H9 (cell line): ENCODE measurements at regions not wholly inside any gene's neighbourhood (a gene's known extent, or its start where the extent isn't known, plus 50 kb on each side); places are given as distances from the start of the nearest gene placed in this dataset.

ENCODE experiments used
- DNase-seq: peaks from one replicate; pipeline ENCODE4 v3.0.0-alpha.2; 2017
- H2AFZ ChIP-seq: one replicate; pipeline ENCODE4 v1.6.1; 2013; ENCODE audit warnings: mild to moderate bottlenecking, low read length, control low read depth, moderate library complexity
- H2AK5ac ChIP-seq: 2 replicates; pipeline ENCODE4 v1.6.1; 2013; ENCODE audit warnings: low read length, control low read depth, mixed read lengths; ENCODE audit not compliant: insufficient read length
- H2BK120ac ChIP-seq: one replicate; pipeline ENCODE4 v1.6.1; 2013; ENCODE audit warnings: low read depth, mild to moderate bottlenecking, low read length, control low read depth, inconsistent platforms; ENCODE audit not compliant: poor library complexity, severe bottlenecking
- H2BK12ac ChIP-seq: 2 replicates; pipeline ENCODE4 v1.6.1; 2013; ENCODE audit warnings: low read length, control low read depth, mixed read lengths, low read depth; ENCODE audit not compliant: insufficient read length
- H2BK15ac ChIP-seq: 2 replicates; pipeline ENCODE4 v1.6.1; 2013; ENCODE audit warnings: low read depth, low read length, control low read depth
- H2BK20ac ChIP-seq: one replicate; pipeline ENCODE4 v1.6.1; 2013; ENCODE audit warnings: low read depth, mild to moderate bottlenecking, low read length, control low read depth, inconsistent platforms; ENCODE audit not compliant: poor library complexity, severe bottlenecking
- H2BK5ac ChIP-seq: 2 replicates; pipeline ENCODE4 v1.6.1; 2013; ENCODE audit warnings: low read length, control low read depth, mixed read lengths; ENCODE audit not compliant: insufficient read length
- H3K14ac ChIP-seq: 2 replicates; pipeline ENCODE4 v1.6.1; 2013; ENCODE audit warnings: low read length, control low read depth; ENCODE audit not compliant: insufficient read depth
- H3K18ac ChIP-seq: 2 replicates; pipeline ENCODE4 v1.6.1; 2013; ENCODE audit warnings: low read depth, mild to moderate bottlenecking, mixed read lengths, low read length, control low read depth; ENCODE audit not compliant: insufficient read length
- H3K23ac ChIP-seq: 2 replicates; pipeline ENCODE4 v1.6.1; 2013; ENCODE audit warnings: low read length, control low read depth, mixed read lengths, low read depth; ENCODE audit not compliant: insufficient read length
- H3K23me2 ChIP-seq: 2 replicates; pipeline ENCODE4 v1.6.1; 2013; ENCODE audit warnings: low read depth, mild to moderate bottlenecking, mixed read lengths, low read length, control low read depth; ENCODE audit not compliant: insufficient read length, poor library complexity, severe bottlenecking
- H3K27ac ChIP-seq: 2 replicates; pipeline ENCODE4 v1.5.1; 2013; ENCODE audit warnings: low read length, control low read depth, mixed read lengths, low read depth; ENCODE audit not compliant: insufficient read length
- H3K27me3 ChIP-seq: 2 replicates; pipeline ENCODE4 v1.6.1; 2013; ENCODE audit warnings: low read length, control low read depth, inconsistent platforms; ENCODE audit not compliant: insufficient read depth
- H3K4ac ChIP-seq: 2 replicates; pipeline ENCODE4 v1.6.1; 2013; ENCODE audit warnings: low read depth, mild to moderate bottlenecking, control low read depth, inconsistent platforms, low read length, moderate library complexity
- H3K4me1 ChIP-seq: 2 replicates; pipeline ENCODE4 v1.6.1; 2013; ENCODE audit warnings: low read length, control low read depth, inconsistent platforms; ENCODE audit not compliant: insufficient read depth
- H3K4me2 ChIP-seq: 2 replicates; pipeline ENCODE4 v1.6.1; 2013; ENCODE audit warnings: low read length, control low read depth, mixed read lengths; ENCODE audit not compliant: insufficient read length, insufficient read depth
- H3K56ac ChIP-seq: 2 replicates; pipeline ENCODE4 v1.6.1; 2013; ENCODE audit warnings: low read depth, mild to moderate bottlenecking, mixed read lengths, low read length, control low read depth; ENCODE audit not compliant: insufficient read length
- H3K79me1 ChIP-seq: 2 replicates; pipeline ENCODE4 v1.6.1; 2013; ENCODE audit warnings: low read depth, mild to moderate bottlenecking, moderate library complexity, low read length, control low read depth, inconsistent platforms; ENCODE audit not compliant: insufficient read depth, poor library complexity, severe bottlenecking
- H3K79me2 ChIP-seq: 2 replicates; pipeline ENCODE4 v1.6.1; 2013; ENCODE audit warnings: low read length, control low read depth, inconsistent platforms; ENCODE audit not compliant: insufficient read depth
- H3K9ac ChIP-seq: 2 replicates; pipeline ENCODE4 v1.6.1; 2013; ENCODE audit warnings: low read length, control low read depth, mixed read lengths; ENCODE audit not compliant: insufficient read length; ENCODE audit errors: extremely low read depth
- H3K9me3 ChIP-seq: one replicate; pipeline ENCODE4 v1.6.1; 2013; ENCODE audit warnings: low read depth, low read length, inconsistent platforms; ENCODE audit not compliant: control insufficient read depth
- H3T11ph ChIP-seq: one replicate; pipeline ENCODE4 v1.6.1; 2013; ENCODE audit warnings: mild to moderate bottlenecking, low read length, control low read depth, inconsistent platforms
- H4K20me1 ChIP-seq: one replicate; pipeline ENCODE4 v1.6.1; 2013; ENCODE audit not compliant: control insufficient read depth, insufficient read length, insufficient read depth
- H4K5ac ChIP-seq: 2 replicates; pipeline ENCODE4 v1.6.1; 2013; ENCODE audit warnings: low read depth, mild to moderate bottlenecking, mixed read lengths, low read length, control low read depth; ENCODE audit not compliant: insufficient read length
- H4K8ac ChIP-seq: replicated peaks from 2 replicates; pipeline ENCODE4 v1.6.1; 2013; ENCODE audit warnings: low read length, control low read depth, mixed read lengths, low read depth; ENCODE audit not compliant: insufficient read length
- H4K91ac ChIP-seq: 2 replicates; pipeline ENCODE4 v1.6.1; 2013; ENCODE audit warnings: low read depth, mild to moderate bottlenecking, moderate library complexity, mixed read lengths, low read length, control low read depth; ENCODE audit not compliant: insufficient read length
- H3K27ac Mint-ChIP-seq, 3 experiments: 2 replicates in 2 of 3; 3 replicates in 1 of 3; pipeline ENCODE4 v1.8.0; 2020 to 2021; ENCODE audit warnings: mixed read lengths in 3 of 3, mild to moderate bottlenecking in 1 of 3, moderate library complexity in 1 of 3
- H3K27me3 Mint-ChIP-seq: 2 replicates; pipeline ENCODE4 v1.8.0; 2021; ENCODE audit warnings: low read depth, mild to moderate bottlenecking, moderate library complexity, mixed read lengths
- H3K36me3 Mint-ChIP-seq, 3 experiments: 2 replicates in 2 of 3; 3 replicates in 1 of 3; pipeline ENCODE4 v1.8.0; 2020 to 2021; ENCODE audit warnings: low read depth in 3 of 3, mixed read lengths in 3 of 3; ENCODE audit not compliant: insufficient read depth in 1 of 3
- H3K4me1 Mint-ChIP-seq, 2 experiments: 2 replicates each; pipeline ENCODE4 v1.8.0; 2020; ENCODE audit warnings: mixed read lengths in 2 of 2
- H3K4me3 Mint-ChIP-seq, 2 experiments: 2 replicates in 1 of 2; 3 replicates in 1 of 2; pipeline ENCODE4 v1.8.0; 2020 to 2021; ENCODE audit warnings: mild to moderate bottlenecking in 2 of 2, mixed read lengths in 2 of 2, moderate library complexity in 1 of 2
- H3K9me3 Mint-ChIP-seq, 2 experiments: 2 replicates in 1 of 2; 3 replicates in 1 of 2; pipeline ENCODE4 v1.8.0; 2020; ENCODE audit warnings: mild to moderate bottlenecking in 2 of 2, mixed read lengths in 2 of 2, moderate library complexity in 1 of 2
- CTCF ChIP-seq: fragments of 200-600 bp; sonication (generic); conservative IDR thresholded peaks from 3 replicates; pipeline ENCODE4 v1.8.0; 2021; ENCODE audit warnings: antibody characterized with exemption, mild to moderate bottlenecking
- WGBS: extraction: QIAGEN DNeasy Blood & Tissue Kit; methylation state at CpG from one replicate; pipeline ENCODE4 v1.1.7; 2013; ENCODE audit warnings: missing lambda C conversion rate, low lambda C conversion rate, mixed read lengths; ENCODE audit not compliant: insufficient read length; ENCODE audit errors: extremely low coverage; 5-methylcytosine and 5-hydroxymethylcytosine counted together

GRCh38 chr13:90686442-90686841 lies 661.0 kb upstream of the MIR17HG start:
- no peak overlapping the region for H3K23ac ChIP-seq
- no peak overlapping the region for H3T11ph ChIP-seq
- no peak overlapping the region for H3K4ac ChIP-seq
- Mint-ChIP-seq H3K4me1 (no peaks in the 10 kb centered on the region), H3K27me3 (no peaks in the 10 kb centered on the region), H3K27ac (no peak overlapping the region), H3K4me3 (no peak overlapping the region), H3K36me3 (no peaks in the 10 kb centered on the region), H3K9me3 (no peaks in the 10 kb centered on the region)
- H3K4me2 ChIP-seq = no peak overlapping the region
- H4K20me1 ChIP-seq = no peaks in the 10 kb centered on the region
- no peak overlapping the region for H3K27ac ChIP-seq
- TF ChIP-seq CTCF = no peak
- no peak for DNase-seq
- no peaks in the 10 kb centered on the region for H3K4me1 ChIP-seq
- H2BK15ac ChIP-seq = no peak overlapping the region
- H4K91ac ChIP-seq = no peak overlapping the region
- H3K9me3 ChIP-seq = no peaks in the 10 kb centered on the region
- no CpG with 5 or more reads among the region's 3 CpGs for WGBS
- no peak overlapping the region for H3K18ac ChIP-seq
- H3K56ac ChIP-seq = no peak overlapping the region
- H2AK5ac ChIP-seq = no peak overlapping the region
- no peaks in the 10 kb centered on the region for H3K27me3 ChIP-seq
- no peak overlapping the region for H2BK5ac ChIP-seq
- H4K8ac ChIP-seq = no peak overlapping the region
- H3K9ac ChIP-seq = no peak overlapping the region
- H2AFZ ChIP-seq = no peak overlapping the region
- H2BK12ac ChIP-seq = no peak overlapping the region
- H2BK120ac ChIP-seq = no peak overlapping the region
- H3K79me2 ChIP-seq = no peaks in the 10 kb centered on the region
- no peak overlapping the region for H2BK20ac ChIP-seq
- H3K79me1 ChIP-seq = no peaks in the 10 kb centered on the region
- no peak overlapping the region for H3K14ac ChIP-seq
- H4K5ac ChIP-seq = no peak overlapping the region
- H3K23me2 ChIP-seq = no peaks in the 10 kb centered on the region
